NCI-H2081 (cell line): ENCODE measurements at regions not wholly inside any gene's neighbourhood (a gene's known extent, or its start where the extent isn't known, plus 50 kb on each side); places are given as distances from the start of the nearest gene placed in this dataset.
"Not testable (repeated sequence)": the region's sequence is repeated elsewhere in the genome, so short reads cannot be mapped to it uniquely, and the experiment has no call there.

Source experiments
- DNase-seq, 2 experiments: peaks; one replicate each; lab custom pipeline; 2025; lab: John Stamatoyannopoulos, UW

DNA sequence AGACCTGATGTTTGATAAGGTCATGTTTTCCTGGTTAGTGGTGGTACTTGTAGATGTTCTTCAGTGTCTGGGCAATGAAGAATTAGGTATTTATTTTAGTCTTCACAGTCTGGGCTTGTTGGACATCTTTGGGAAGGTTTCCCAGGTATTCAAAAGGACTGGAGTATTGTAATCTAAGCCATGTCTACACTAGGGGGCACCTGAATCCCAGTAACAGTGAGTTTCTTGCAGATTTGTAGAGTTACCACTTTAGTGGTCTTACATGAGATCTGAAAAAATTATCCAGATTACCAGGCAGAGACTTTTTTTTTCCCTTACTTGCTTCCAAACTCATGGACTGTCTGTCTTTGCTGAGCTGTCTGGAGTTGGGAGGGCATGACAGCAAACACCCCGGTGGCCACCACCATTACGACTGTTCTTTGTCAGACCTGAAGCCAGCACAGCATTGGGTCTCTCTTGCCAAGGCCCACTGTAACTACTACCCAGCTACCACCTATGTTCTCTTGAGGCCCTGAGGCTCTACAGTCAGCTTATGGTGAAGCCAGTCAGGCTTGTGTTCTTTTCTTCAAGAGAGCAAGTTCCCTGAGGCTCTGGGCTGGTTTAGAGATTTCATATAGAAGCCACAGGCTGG lies 820.7 kb upstream of the FBXO33 start:
- no peak for DNase-seq

DNA sequence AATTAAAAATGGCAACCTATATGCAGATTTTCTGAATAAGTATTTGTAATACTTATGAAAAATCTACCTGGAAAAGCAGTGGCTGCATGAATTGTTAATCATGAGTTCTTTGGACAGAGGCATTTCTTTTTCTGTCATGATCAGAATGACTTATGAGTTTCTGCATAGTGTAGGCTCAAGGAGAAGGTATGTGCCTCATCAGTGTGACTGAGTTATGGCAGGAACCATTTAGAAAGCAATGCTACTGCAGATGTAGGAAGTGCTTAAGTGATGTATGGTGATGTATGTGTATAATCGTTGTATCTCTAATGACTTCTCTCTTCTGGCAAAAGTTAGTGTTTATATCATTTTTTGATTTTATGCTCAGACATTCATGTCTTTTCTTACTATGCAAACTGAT lies 816.4 kb upstream of the FBXO33 start:
- no peak for DNase-seq

DNA sequence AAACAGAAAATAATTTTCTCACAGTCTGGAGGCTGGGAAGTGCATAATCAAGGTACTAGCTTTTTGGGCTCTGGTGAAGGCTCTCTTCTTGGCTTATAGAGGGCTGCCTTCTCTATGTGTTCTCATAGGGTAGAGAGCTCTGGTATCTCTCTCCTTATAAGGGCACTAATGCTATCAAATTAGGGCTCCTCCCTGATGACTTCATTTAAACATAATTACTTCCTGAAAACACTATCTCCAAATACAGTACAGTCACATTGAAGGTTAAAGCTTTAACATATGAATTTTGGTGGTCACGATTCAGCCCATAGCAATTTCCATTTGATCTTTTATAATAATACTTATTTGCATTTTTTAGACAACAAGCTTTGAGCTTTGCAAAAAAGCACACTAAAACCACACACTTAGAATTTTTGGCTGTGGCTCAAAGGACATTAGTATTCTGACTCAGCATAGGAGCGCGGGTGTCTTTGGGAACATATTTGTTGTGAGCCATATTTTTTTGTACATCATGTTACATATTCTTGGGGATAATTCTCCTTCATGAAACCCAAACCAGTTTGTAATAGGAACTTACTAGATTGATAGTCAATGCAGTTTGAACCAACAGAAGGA lies 808.1 kb upstream of the FBXO33 start:
- DNase-seq: peak in 1 of 2 experiments; percentile 34

DNA sequence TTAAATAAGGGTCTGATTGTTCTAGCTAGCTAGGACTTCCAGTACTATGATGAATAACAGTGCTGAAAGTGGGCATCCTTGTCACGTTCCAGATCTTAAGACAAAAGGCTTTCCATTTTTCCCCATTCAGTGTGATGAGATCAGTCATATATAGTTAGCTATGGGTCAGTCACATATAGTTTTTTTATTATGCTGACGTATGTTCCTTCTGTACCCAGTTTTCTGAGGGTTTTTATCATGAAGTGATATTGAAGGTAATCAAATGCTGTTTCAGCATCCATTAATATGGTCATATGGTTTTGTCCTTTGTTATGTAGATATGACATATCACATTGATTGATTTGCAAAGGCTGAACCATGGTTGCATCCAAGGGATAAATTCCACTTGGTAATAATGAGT lies 800.1 kb upstream of the FBXO33 start:
- no peak for DNase-seq

DNA sequence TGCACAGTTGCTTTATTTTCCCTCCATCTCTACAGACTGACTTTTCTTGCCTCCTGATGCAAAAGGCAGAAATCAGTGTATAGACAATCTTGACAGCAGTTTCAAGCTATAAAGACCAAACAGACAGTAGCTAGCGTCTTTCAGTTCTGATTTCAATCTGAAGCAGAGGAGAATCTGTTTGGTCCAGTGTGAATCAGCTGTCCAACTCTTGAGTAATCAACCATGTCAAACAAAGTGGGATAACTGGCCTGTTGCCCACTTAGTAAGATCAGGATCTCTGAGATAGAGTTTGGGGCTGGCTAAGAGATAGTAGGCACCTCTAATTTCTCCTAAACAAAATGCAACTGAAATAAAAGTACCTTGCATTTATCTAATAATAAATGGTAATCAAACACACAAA lies 797.4 kb upstream of the FBXO33 start:
- no peak for DNase-seq

DNA sequence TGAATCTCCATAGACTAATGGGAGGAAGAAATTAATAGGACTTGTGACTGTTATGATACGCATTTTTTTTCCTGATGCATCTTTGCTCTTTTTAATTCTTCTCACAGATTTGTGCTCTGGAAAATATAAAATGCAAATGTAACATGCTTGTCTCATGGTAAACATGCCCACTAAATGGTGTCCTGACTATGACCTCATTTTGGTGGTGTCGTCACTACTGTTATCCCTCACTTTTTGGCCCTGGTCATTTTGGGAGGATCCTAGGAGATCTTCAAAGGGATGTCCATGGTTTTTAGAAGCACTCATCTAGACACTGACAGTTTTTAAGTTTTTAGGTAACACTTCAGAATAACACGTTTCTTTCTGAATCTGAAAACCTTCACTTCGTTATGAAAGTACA lies 790.8 kb upstream of the FBXO33 start:
- DNase-seq: no peak

DNA sequence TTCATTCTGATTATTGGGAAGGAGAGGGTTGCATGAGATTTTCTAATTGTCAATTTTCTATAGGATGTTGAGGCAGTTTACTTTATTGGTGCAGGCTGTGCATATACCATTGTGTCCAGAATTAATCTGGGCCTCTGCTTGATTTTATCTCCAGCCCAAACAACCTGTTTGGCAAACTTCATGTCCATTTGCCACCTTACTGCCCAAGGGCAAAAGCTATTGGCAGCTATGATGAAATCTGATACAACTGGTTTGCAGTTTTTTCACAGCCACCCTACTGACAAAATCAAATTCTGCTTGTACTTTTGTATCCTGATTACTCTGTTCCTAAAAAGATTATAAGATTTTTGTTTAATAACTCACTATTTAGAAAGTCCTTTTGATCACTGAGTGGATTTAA lies 789.2 kb upstream of the FBXO33 start:
- DNase-seq: peak; percentile 26 to 80

DNA sequence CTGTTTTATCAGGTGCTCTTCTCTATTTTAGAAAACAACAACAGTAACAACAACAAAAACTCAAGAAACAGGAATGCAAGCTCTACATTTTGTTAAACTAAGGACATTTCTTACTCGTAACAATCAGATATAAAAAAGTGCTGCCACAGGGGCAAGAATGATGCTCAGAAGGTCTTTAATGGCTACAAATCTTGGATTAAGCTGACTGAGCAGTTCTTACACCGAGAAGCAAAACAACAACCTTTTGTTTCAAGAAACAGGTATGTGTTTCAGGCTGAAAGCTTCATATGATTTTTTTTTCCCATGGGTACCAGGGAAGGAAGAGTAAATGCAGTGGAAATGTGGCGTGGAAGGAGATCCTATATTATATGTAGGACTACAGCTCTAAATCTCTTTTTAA lies 786.8 kb upstream of the FBXO33 start:
- DNase-seq: no peak

DNA sequence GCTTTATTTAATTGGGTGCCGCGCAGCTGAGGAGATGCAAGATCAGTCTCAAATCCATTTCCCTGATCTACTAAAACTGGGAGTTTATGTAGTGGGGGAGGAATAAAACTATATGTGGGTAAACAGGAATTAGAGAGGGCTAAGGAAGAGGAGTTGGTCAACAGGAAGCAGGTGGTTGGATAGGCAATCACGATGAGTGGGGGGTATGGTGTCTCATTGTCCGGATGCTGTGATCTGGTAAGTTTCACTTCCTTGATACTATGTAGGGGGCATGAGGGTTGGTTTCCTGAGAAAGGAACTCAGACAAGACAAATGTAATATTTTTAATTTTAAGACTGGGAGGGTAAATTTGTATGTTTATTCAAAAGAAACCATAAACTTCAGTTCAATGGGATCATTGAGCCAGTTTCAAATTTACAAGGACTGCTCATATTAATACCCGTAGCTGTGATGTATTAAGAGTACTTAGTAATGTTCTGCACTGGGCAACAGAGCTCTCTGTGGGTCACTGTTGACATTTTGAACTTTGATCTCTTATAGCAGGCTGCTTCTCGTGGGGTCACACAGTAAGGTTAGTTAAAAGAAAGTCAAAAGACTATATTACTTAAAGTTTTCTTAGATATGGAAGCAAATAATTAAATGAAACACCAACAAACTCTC lies 786.2 kb upstream of the FBXO33 start:
- peak in 1 of 2 experiments; percentile 27 for DNase-seq

DNA sequence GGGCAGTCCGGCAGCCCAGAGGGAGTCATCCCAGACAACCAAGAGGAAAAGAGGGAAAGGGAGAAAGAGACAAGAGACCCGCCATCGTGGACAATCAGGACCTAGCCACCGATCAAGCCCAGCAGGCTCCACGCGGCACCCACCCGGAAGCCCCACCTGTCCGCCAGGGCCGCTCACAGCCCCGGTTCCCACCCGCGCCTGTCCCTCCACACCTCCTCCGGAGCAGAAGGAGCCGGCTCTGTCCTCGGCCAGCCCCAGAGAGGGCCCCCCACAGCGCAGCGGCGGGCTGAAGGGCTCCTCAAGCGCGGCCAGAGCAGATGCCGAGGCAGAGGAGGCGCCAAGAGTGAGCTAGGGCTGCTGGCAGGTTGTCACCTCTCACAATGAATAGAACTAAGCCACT lies 784.7 kb upstream of the FBXO33 start:
- no peak for DNase-seq

DNA sequence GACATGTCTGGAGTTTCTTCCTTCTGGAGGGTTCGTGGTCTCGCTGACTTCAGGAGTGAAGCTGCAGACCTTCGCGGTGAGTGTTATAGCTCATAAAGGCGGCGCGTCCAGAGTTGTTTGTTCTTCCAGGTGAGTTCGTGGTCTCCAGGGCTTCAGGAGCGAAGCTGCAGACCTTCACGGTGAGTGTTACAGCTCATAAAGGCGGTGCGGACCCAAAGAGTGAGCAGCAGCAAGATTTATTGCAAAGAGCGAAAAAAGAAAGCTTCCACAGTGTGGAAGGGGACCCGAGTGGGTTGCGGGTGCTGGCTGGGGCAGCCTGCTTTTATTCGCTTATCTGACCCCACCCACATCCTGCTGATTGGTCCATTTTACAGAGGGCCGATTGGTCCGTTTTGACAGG lies 784.2 kb upstream of the FBXO33 start:
- DNase-seq: not testable (repeated sequence)

DNA sequence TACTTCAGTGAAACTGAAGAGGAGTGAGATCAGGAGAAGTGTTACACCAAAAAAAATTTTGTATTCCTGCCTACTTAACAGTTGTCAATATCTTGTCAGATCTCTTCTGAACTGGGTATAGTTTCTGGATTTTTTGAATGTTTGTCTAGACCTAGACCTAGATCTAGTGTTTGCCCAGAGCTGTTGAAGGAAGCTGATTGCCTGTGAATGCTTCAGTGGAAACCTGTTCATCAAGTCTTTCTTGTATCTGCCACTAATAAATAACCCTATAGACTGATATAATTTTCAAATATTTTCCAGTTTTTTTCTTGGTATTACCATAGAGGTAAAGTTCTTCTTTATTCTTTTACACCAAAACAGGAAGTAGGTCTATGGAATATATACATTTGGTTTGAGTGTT lies 781.5 kb upstream of the FBXO33 start:
- no peak for DNase-seq

DNA sequence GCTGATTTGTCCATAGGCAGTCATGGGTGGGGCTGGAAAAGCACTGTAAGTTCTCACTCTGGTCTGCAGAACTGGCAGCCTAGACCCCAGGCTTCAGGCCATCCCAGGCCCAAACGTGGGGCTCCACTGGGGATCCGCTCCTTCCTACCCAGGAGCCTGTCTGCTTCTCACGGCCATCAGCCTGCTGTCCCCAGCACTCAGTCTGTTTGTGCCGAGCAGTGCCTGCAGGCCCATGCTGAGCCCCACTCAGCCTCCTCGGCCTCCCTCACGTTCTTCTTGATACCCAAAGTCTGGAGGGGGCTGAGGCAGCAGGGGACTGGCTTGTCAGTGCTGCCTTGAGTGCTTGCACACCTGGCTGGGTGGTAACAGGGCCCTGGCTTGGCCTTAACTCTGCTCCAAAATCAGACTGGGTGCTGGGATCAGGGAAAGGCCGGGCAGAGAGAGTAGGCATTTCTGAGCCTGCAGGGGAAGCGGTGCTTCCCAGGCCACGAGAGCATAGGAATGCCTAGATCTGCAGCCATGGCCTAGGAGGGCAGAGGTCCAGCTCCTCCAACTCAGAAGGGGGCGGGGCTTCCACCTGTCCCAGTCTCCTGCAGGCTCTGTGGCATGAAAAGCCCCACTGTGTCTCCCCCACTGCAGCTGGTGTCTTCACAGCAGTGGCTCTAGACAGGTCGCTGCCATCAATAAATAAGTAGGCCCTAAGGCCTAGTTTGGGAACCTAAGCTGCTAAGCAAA lies 772.4 kb upstream of the FBXO33 start:
- DNase-seq: no peak

DNA sequence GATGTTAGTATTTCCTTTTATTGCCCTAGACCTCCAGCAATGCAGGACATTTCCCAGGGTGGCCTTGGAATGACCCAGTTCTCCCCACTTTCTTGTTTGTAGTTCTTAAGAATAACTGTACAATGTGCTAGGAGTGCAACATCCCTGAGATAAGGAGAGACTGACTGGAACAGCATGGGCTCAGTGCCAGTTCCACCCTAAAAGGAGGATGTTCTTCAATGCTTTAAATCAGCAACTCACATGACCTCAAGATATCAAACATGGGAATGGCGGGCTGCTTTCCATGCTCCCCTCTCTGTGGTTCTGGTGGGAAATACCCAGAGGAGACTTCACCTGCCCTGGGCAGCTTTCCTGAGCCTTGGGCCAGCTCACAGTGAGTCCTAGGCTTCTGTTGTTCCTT lies 766.9 kb upstream of the FBXO33 start:
- no peak for DNase-seq

DNA sequence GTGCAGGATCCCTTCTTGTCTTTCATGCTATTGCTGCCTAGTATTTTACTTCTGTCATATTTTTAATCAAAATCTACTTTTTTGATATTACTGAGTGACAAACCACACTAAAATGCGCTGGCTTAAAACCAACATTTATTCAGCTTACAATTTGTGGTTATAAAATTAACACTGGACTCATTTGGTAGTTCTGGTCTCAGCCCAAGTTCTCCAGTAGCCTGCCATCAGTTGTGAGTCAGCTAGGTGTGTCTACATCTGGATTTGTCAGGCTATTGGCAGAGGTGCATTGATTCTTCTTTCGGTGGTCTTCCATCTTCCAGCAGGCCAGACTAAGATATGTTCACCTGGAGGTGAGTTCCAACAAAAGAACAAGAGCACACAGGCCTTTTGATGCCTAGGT lies 765.1 kb upstream of the FBXO33 start:
- DNase-seq: no peak

DNA sequence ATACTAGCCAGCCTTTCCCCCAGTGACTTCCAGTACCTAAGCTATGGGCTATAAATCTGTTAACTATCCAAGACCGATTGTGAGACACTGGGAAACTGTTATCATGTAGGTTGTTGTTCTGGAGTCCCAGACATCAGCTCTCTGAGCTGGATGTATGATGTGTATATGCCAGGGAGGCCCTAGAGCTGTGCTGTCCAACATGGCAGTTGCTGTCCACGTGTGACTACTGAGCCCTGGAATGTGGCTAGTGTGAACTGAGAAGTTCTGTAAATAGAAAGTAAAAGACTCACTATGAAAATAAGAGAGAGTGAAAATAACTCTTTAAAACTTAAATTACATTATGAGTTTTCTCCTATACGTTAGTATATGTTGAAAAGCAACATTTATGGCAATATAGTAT lies 755.8 kb upstream of the FBXO33 start:
- no peak for DNase-seq

DNA sequence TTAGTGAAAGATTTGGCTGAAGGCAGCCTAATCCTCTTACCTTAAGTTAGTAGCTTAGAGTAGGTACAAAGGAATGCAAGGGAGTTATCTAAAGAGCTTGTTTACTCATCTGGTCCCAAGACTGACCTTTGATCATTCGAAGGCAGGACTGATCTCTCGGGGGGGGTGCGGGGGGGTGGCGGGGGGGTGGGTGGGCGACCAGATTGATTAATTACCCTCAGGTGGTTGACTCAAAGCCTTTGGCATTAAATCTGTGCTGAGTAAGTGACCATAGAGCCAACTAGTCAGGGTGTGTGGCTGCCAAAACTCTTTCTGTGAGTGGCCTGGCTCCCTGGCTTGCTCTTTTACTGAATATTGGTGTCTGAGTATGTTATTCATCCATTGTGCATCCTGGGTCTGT lies 731.9 kb upstream of the FBXO33 start:
- DNase-seq: no peak

DNA sequence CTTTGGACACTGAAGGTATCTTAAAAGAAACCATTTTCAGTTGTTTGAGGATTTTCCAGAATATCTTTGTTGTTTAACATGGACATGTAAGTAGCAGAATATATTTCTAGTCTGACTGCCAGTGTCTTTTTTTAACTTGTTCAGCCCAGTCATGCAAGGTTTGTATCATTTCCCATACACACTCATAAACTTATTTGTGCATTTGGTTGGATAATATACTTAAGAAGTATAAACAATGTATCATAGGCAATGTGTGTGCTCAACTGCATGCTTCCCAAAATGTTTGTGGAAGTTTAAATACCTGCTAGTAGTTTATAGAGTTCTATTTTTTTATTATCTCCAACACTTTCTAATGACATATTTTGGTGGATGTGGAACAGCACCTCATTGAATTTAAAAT lies 707.4 kb upstream of the FBXO33 start:
- no peak for DNase-seq

DNA sequence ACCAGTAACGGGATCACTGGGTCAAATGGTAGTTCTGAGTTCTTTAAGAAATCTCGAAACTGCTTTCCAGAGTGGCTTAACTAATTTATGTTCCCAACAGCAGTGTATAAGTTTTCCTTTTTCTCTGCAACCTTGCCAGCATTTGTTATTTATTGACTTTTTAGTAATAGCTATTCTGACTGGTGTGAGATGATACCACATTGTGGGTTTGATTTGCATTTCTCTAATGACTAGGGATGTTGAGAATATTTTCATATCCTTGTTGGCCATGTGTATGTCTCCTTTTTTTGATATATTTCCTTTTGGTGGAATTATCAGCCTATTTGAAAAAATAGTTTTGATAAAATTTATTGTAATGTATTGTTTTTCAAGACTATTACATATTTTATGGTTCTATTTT lies 701.2 kb upstream of the FBXO33 start:
- no peak for DNase-seq

DNA sequence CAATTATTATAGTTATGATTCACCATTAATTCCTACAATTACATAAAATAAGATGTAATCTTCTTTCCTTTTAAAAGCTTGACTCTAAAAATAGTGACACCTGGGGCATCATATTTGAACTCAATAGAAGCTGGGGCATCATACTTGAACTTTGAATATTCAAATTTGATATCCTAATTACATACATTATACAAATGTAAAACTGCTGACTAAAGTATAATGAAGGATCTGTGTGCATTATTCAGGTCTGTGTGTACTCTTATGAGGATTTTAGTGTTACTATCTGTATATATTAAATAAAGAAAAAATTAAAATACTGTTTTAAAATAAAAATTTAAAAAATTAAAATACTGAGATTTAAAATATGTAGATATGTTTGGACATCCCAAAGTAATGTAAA lies 696.9 kb upstream of the FBXO33 start:
- DNase-seq: no peak

DNA sequence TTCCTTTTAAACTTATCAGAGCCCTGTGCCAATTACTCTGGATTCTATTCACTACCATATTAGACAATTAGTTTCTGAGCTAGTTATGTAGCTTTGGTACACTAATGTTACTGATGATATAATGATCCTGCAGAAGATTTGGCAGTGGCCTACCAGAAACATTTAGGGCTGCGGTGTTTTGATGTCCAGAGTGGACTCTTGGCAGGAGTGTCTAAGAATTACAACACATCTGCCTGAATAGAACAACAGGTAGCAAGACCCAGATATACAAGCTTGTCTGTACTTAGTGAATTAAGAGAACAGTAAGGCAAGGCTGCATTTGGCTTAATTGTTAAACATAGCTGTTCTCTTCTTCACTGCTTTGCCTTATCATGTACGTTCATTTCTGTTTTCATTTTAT lies 691.6 kb upstream of the FBXO33 start:
- DNase-seq: no peak

DNA sequence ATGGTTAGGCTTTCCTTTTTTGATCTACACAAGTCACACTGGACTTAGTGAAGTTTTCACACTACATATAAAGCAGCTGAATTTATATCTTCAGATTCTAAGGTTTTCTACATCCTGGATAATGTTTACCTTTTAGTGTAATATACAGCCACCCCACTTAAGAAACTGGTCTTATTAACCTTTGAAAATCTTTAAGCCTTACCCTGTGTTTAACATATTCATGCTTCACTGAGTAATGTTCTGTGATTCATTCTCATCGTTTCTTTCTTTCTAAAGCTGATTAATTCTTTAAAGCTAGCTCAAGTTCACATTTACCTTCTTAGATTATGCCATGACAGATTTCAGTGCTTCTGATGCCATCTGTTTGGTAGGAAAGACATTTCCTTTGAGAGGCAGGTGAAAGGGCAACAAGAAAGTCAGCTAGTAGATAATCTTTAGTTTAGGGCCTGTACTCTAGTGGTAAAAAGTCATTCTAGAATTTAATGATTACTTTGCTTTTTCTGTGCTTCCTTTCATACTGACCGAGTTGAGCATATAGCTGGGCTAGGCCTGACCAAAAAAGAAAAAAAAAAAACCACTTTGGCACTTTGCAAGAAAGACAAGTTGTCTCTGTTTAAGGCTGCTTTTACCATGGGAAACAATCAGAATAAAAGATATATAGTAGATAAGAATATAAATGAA lies 690.9 kb upstream of the FBXO33 start:
- no peak for DNase-seq

DNA sequence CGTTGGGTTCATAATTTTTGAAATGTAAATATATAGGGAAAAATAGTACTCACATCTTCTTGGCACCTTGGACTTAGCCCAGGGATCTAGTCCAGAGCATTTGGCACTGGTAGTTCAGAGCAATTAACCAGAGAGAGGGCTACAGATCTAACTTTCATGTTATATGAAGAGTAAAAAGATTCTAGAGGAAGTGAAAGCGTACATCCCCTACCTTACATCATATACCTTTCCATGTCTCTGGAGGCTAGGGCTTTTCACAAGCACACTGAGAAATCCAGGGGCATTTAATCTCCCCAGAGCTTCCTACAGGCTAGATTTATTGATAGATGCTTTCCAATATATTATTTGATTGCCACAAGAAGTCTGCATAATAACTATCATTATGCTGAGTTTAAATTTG lies 687.5 kb upstream of the FBXO33 start:
- no peak for DNase-seq
